ENCODE measurements at regions not wholly inside any gene's neighbourhood (a gene's known extent, or its start where the extent isn't known, plus 50 kb on each side); places are given as distances from the start of the nearest gene placed in this dataset.
"Not testable (repeated sequence)": the region's sequence is repeated elsewhere in the genome, so short reads cannot be mapped to it uniquely, and the experiment has no call there.

DNA sequence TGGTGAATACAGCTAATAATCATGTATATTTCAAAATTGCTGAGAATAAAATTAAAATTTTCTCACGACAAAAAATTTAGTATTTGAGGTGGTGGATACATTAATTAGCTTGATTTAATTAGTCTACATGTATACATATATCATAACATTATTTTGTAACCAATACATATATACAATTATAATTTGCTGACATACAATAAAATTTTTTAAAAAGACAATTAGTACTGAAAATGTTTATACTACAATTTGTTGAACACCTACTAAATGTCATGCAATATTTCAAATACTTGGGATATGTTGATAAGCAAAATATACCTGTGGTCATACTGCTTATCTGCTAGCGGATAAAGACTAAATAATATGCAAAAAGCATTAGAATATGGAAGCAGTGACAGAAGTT lies 586.5 kb downstream of the SLITRK6 start:
- no peak for DNase-seq (ENCODE audit: low read depth, low spot score)
- H3K4me3 ChIP-seq (ENCODE audit: low read length) = no peak overlapping the region

DNA sequence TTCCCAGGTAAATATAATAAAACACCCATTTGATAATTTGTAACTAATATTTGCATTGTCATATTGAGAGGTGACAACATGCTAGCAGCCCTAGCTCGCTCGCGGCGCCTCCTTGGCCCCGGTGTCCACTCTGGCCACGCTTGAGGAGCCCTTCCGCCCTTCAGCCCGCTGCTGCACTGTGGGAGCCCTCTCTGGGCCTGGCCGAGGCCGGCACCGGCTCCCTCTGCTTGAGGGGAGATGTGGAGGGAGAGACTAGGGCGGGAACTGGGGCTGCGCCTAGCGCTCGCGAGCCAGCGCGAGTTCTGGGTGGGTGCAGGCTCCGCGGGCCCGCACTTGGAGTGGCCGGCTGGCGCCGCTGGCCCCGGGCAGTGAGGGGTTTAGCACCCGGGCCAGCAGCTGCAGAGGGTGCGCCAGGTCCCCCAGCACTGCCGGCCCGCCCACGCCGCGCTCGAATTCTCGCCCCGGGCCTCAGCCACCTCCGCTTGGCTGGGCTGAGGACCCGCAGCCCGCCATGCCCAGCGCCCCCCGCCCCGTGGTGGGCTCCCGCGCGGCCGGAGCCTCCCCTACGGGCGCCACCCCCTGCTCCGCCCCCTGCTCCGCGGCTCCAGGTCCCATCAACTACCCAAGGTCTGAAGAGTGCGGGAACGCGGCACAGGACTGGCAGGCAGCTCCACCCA lies 594.4 kb downstream of the SLITRK6 start:
- no peak for DNase-seq (ENCODE audit: low read depth, low spot score)
- no peak overlapping the region for H3K4me3 ChIP-seq (ENCODE audit: low read length)

DNA sequence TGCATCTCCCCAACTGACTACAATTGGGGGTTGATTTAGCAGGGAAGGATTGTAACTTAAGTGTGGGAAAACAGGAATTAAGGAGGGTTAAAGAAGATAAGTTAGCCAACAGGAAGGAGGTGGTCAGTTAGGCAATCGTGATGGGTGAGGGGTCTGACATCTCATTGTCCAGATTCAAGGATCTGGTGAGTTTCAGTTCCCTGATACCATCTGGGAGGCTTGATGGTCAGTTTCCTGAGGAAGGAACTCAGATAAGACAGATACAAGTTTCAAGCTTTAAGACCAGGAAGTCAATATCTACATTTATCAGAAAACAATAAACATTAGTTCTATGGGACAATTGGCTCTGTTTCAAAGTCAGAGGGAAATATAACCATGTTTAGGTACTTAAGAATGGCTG lies 601.8 kb downstream of the SLITRK6 start:
- DNase-seq (ENCODE audit: low read depth, low spot score) = no peak
- no peak overlapping the region for H3K4me3 ChIP-seq (ENCODE audit: low read length)

DNA sequence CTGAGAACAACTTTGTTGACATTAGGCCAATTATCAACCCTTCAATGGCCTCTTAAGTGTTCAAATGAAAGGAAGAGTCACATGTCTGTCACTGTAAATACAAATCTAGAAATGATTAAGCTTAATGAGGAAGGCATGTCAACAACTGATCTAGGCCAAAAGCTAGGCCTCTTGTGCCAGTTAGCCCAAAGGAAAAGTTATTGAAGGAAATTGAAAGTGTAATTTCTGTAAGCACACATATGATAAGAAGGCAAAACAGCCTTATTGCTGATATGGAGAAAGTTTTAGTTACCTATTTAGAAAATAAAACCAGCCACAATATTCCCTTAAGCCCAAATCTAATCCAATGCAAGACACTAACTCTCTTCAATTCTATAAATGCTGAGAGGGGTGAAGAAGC lies 604.7 kb downstream of the SLITRK6 start:
- no peak overlapping the region for H3K4me3 ChIP-seq (ENCODE audit: low read length)
- DNase-seq (ENCODE audit: low read depth, low spot score) = no peak

DNA sequence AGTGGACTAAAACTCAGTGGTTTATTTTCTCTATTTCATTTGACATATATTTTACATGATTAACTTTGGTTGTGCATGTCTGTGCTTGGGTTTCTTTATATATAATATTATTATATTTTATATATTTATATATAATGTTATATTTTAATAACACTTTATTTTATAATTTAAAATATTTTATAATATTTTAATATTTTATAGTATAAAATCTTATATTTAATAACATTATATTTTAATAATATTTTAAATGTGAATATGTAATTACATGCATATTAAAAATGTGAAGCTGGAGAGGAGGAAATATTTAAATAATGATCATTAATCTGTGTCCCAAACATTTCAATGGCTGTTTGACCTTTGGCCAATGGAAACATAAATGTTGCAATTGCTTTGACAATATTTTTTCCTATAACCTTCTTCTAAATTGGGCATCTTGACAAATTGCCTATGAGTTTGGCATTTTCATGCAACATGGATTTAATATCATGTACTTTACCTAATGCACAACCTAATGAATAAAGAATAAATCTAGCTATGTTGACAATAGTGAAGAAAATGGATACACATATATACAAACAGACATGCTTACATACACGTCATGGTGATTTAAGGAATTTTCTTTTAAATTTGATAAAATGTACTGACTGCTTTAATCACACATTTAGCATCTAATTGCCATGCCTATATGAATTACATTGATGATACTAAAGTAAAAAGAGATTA lies 607.1 kb downstream of the SLITRK6 start:
- no peak overlapping the region for H3K4me3 ChIP-seq (ENCODE audit: low read length)
- no peak for DNase-seq (ENCODE audit: low read depth, low spot score)

DNA sequence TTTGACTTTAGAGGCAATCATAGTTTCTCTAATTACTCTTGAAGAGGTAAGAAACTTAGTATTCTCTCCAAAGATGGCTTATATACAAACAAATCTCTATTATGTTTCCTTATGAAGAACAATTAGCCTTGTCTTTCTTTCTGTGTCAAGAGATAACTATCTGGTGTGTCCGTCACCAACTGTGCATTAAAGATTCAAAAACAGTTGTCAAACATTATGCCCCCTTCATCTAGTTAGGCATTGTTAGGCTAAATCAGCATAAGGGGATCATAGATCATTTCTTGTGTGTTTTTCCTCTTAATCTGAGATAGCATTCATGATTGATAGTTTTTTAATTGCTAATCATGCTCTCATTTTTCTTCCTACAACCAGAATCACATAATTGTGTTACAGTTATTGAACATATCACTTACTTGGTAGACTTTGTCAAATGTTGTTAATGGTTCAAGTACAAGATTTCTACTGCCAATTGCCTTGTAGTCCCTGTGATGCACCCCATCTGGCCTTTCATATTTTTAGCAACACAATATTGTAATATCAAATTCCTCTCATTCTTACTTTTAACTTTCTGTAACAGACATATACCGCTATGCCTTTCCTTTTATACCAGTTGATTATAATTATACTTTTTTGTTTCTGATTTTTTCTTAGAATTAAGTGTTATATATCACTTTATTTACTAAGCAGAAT lies 612.7 kb downstream of the SLITRK6 start:
- H3K4me3 ChIP-seq (ENCODE audit: low read length) = no peak overlapping the region
- DNase-seq (ENCODE audit: low read depth, low spot score) = no peak

DNA sequence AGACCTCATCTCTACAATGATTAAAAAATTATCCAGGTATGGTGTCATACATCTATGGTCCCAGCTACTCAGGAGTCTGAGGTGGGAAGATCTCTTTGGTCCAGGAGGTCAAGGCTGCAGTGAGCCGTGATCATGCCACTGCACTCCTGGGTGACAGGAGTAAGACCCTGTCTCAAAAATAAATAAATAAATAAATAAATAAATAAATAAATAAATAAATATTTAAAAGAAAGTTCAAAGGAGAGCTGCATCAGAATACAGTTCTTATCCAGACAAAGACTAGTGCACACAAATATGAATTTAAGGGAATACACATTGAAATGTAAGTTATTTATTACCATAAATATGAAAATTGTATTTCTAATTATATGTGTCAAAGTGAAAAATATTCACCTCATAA lies 624.9 kb downstream of the SLITRK6 start:
- H3K4me3 ChIP-seq (ENCODE audit: low read length) = no peak overlapping the region
- no peak for DNase-seq (ENCODE audit: low read depth, low spot score)

DNA sequence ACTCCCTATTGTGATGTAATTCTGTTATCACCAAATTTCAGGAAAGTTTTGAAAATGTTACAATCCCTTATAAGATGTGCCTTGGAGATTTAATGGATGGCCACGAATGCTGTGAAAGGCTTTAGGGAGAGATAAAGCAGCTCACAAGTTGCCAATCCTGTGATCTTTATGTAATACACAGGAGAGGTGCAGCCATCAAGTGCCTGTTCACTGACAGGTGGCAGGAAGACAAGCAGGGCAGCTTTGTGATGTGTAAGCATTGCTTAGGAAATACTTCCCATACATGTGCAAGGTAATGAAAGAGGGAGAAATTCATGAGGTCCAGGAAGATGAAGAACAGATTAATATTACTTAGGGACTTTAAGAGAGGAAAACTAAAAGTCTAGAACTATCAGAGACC lies 628.8 kb downstream of the SLITRK6 start:
- DNase-seq (ENCODE audit: low read depth, low spot score) = no peak
- H3K4me3 ChIP-seq (ENCODE audit: low read length) = no peak overlapping the region

DNA sequence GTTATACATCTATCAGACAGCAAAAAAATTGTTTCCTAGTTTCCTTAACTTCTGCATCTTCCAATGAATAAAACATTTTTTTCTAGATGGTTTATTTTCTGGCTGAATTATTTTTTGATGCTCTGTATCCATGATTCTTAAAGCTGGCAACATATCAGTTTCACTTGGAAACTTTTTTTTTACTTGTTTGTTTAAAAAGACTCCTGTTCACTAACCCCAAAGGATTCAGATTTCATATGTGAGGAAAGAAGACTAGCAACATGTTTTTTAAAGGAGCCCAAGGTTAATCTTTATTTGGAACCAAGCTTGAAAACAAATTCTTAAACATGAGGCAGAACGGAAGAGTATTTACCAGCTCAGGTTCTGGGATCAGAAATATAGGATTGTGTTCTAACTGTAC lies 632.3 kb downstream of the SLITRK6 start:
- no peak for DNase-seq (ENCODE audit: low read depth, low spot score)
- no peak overlapping the region for H3K4me3 ChIP-seq (ENCODE audit: low read length)

DNA sequence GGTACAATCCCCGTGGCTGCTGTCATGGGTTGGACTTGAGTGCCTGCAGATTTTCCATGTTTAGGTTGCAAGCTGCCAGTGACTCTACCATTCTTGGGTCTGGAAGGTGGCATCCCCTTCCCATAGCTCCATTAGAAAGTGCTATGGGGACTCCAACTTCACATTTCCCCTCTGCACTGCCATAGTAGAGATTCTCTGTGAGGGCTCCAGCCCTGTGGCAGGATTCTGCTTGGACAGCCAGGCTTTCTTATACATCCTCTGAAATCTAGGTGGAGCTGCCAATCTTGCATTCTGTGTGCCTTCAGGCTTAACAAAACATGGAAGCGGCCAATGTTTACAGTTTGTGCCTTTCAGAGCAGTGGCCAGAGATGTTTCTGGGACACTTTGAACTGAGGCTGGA lies 636.2 kb downstream of the SLITRK6 start:
- H3K4me3 ChIP-seq (ENCODE audit: low read length) = no peak overlapping the region
- DNase-seq (ENCODE audit: low read depth, low spot score) = no peak

DNA sequence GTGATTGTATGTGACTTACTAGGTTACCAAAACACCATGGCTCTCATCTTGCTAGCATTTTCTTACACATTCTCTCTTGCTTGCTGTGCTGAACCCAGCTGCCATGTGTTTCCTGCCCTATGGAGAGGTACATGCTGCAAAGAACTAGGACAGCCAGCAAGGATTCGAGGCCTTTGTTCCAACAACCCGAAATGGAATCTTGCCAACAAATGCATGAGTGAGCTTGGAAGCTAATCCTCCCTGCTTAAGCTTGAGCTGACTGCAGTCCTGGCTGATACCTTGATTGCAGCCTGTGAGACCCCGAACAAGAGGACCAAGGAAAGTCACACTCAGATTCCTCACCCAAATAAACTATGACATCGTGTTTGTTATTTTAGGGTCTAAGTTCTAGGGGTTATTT lies 651.2 kb downstream of the SLITRK6 start:
- H3K4me3 ChIP-seq (ENCODE audit: low read length) = no peak overlapping the region
- no peak for DNase-seq (ENCODE audit: low read depth, low spot score)

DNA sequence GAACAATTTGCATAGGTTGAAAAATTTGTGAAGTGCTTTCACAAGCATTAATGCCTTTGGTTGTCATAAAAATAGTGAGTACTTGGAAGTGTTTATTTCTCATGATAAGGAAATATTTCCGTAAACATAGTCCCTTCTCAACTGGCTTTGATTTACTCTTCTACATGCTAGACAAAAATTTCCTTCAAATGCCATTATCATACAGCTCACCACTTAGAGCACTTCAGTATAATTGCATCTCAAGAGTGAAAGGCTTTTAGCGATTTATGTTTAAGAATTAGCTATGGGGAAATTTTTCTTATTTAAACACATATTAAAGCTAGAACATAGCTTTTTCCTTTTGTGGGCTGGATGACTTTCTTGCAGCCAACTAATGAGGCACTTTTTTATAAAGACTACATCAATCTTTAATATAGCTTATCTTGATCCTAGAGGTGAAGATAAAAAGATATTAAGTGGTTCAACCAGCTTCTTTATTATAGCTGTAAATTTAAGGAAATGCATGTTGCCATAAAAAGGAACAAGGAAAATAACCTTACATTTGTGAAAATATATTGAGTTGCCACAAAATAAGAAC lies 656.8 kb downstream of the SLITRK6 start:
- no peak for DNase-seq (ENCODE audit: low read depth, low spot score)
- H3K4me3 ChIP-seq (ENCODE audit: low read length) = no peak overlapping the region

DNA sequence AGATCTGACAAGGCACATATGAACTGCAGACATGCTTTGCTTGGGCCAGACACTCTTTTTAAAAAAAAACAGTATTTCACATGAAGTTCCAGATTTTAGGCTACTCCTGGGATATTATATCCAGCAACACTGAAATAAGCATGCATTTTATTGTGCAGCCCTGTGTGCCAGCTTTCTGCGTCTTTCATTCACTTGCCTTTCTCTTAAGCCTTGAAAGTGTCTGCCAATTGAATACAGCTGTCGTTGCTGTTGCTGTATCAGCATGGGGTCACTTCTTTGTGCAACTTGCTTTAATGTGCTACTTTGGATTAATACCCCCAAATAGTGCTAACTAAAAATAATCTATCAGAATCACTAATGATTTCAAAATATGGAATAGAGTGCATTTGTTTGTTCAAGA lies 657.8 kb downstream of the SLITRK6 start:
- no peak for DNase-seq (ENCODE audit: low read depth, low spot score)
- H3K4me3 ChIP-seq (ENCODE audit: low read length) = no peak overlapping the region

DNA sequence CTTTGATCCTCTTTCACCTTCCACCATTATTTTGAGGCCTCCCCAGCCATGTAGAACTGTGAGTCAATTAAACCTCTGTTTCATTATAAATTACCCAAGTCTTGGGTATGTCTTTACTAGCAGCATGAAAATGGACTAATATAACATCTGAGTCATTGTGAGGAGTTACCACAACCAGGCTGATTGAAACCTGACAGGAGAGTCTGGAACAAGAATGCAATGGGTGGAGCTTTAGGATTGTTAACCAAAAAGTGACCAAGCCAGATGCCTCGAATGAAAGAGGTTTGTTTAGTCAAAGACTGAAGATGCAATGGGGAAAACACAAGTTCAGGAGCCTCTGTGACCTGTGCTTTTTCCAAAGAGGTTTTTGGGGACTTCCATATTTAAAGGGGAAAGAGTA lies 659.0 kb downstream of the SLITRK6 start:
- no peak overlapping the region for H3K4me3 ChIP-seq (ENCODE audit: low read length)
- DNase-seq (ENCODE audit: low read depth, low spot score) = no peak

DNA sequence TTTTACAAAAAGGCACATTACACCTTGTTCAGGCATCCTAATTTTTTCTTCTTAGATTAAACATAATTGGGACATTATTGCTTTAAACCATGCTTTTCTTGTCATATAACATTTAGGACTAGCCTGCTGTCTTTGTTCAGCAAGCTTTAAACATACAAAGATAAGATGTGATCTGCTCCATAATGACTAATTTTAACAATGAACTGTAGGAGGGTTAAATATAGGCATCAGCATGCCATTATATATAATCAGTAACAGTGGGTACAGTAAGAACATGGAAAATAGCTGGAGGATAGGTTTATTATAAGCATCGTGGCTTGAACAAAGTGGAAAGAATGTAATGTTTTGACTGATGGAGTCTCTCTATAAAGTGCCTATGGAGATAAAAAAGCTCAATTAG lies 661.7 kb downstream of the SLITRK6 start:
- DNase-seq (ENCODE audit: low read depth, low spot score) = no peak
- no peak overlapping the region for H3K4me3 ChIP-seq (ENCODE audit: low read length)

DNA sequence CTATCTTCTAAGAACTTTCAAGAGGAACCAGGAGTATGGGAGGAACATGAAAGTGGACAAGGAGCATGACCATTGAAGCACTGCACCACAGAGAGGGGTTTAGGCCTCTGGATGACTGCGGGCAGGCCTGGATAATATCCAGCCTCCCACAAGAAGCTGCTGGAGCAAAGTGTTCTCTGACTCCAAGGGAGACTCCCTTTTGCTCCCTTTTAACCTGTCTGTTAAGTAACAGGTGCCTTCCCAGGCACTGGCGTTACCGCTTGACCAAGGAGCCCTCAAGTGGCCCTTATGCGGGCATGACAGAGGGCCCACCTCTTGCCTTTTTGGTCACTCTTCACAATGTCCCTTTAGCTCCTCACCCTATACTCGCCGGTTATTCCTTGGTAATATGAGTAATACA lies 666.2 kb downstream of the SLITRK6 start:
- H3K4me3 ChIP-seq (ENCODE audit: low read length) = no peak overlapping the region
- DNase-seq (ENCODE audit: low read depth, low spot score) = no peak

DNA sequence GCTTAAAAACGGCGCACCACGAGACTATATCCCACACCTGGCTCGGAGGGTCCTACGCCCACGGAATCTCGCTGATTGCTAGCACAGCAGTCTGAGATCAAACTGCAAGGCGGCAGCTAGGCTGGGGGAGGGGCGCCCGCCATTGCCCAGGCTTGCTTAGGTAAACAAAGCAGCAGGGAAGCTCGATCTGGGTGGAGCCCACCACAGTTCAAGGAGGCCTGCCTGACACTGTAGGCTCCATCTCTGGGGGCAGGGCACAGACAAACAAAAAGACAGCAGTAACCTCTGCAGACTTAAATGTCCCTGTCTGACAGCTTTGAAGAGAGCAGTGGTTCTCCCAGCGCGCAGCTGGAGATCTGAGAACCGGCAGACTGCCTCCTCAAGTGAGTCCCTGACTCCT lies 675.7 kb downstream of the SLITRK6 start:
- not testable (repeated sequence) for H3K4me3 ChIP-seq (ENCODE audit: low read length); DNase-seq (ENCODE audit: low read depth, low spot score)

DNA sequence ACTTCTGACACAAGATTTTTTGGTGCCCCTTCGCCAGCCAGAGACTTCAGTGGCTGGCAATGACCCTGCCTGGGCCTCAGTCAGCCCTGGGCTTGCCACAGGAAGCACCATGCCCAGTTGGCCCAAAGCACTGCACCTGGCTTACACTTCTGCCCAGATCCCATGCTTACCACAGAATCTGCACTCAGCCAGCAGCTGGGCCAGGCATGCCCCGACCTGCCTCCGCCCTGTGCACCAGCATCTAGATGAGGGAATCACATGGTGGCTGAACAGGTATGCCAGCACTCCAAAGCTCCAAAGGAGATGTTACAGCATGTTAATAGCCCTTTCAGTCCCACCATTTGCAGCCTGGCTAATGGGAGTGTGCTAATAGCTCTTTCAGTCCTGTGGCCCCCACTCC lies 690.9 kb downstream of the SLITRK6 start:
- no peak for DNase-seq (ENCODE audit: low read depth, low spot score)
- H3K4me3 ChIP-seq (ENCODE audit: low read length) = no peak overlapping the region

DNA sequence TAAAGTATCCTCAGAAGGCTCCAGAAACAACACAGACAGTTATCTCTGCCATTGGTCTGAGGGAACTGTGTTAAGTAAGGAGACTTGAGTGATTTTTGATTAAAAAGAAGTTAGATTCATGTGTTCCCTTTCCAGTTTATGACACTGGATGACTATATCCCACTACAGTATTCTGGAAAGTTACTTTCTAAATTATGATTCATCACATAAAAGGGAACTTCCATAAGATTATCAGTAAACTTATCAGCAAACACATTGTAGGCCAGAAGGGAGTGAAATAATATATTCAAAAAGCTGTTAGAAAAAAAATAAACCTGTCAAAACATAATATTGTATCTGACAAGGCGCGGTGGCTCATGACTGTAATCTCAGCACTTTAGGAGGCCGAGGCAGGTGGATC lies 700.0 kb downstream of the SLITRK6 start:
- DNase-seq (ENCODE audit: low read depth, low spot score) = no peak
- H3K4me3 ChIP-seq (ENCODE audit: low read length) = no peak overlapping the region

All from Jurkat, Clone E6-1 (cell line).